ENCODE measurements at regions not wholly inside any gene's neighbourhood (a gene's known extent, or its start where the extent isn't known, plus 50 kb on each side); places are given as distances from the start of the nearest gene placed in this dataset.

- TF ChIP-seq ZBTB4 (CRISPR knock-in tag; IDR thresholded peaks at IDR 0.05) (no peak), HCFC1 (IDR thresholded peaks at IDR 0.05; ENCODE audit: low read length) (no peak)
Measured at GRCh38 chr7:86943447-86943846, 116.0 kb downstream of the ELAPOR2 start (continued).

- Histone ChIP-seq H3K4me3 (no peak overlapping the region), H3K27ac (ENCODE audit: control insufficient read depth, insufficient read depth) (no peak overlapping the region), H3K9me3 (replicated peaks; ENCODE audit: control insufficient read depth, insufficient read depth, low read length) (no peaks in the 10 kb centered on the region), H3K79me2 (ENCODE audit: control insufficient read depth, insufficient read depth, low read length) (no peaks in the 10 kb centered on the region), H3K4me1 (ENCODE audit: control insufficient read depth, insufficient read depth, low read length) (no peaks in the 10 kb centered on the region), H3K27me3 (replicated peaks in 1 of 2; ENCODE audit: control insufficient read depth in 2 of 2, insufficient read depth in 2 of 2, low read length in 1 of 2) (no peaks in the 10 kb centered on the region), H3K4me2 (ENCODE audit: control insufficient read depth, insufficient read depth) (no peak overlapping the region), H4K20me1 (ENCODE audit: control insufficient read depth, insufficient read depth) (no peaks in the 10 kb centered on the region), H3K36me3 (ENCODE audit: control insufficient read depth in 2 of 2, insufficient read depth in 2 of 2, low read length in 1 of 2) (no peaks in the 10 kb centered on the region), H2AFZ (ENCODE audit: control insufficient read depth, low read depth, low read length) (no peak overlapping the region), H3K9ac (ENCODE audit: control insufficient read depth, insufficient read depth, low read length) (no peak overlapping the region)
- TF ChIP-seq POU2F2 (IDR thresholded peaks at IDR 0.05; ENCODE audit: borderline replicate concordance, low read depth, low read length) = no peak
- no peak for TF ChIP-seq PML (IDR thresholded peaks at IDR 0.05; ENCODE audit: low read length)
- TF ChIP-seq ZNF384 (IDR thresholded peaks at IDR 0.05; ENCODE audit: borderline replicate concordance, low read depth, low read length) = no peak
- no peak for TF ChIP-seq ZNF217 (IDR thresholded peaks at IDR 0.05)
- FAIRE-seq (no peak), ATAC-seq (no peak), DNase-seq (ENCODE audit: low read depth, low spot score) (no peak)
- CTCF ChIA-PET = interaction anchor here (0.6 to 3.3 kb wide), 8 partner anchors 9 to 404 kb away, joined by 3 to 23 read pairs (median 6); no protein-coding TSS in a partner anchor
- WGBS (ENCODE audit: insufficient coverage, insufficient replicate concordance, low lambda C conversion rate, missing lambda C conversion rate) = 24% methylated on average over 2 of the region's 2 CpGs
- POLR2A ChIA-PET = no interaction called here
- in situ Hi-C loops (cut with MboI) = loop anchor here (25.0 kb wide), 1 partner anchor 469 kb away; no protein-coding TSS in a partner anchor
- RAD21 ChIA-PET (ENCODE audit: unreplicated experiment) = no interaction called here
- intact Hi-C loops (cut with micrococcal nuclease; ENCODE audit: unreplicated experiment) = no loop called here
- no TSS peak for BruUV-seq (replicated peaks)
- SMC1A ChIA-PET (ENCODE audit: uncharacterized antibody, unreplicated experiment) = interaction anchor here (0.5 to 4.2 kb wide), 8 partner anchors 13 to 293 kb away, joined by 3 to 32 read pairs (median 4); no protein-coding TSS in a partner anchor
Measured at GRCh38 chr7:86942995-86943394, 116.5 kb downstream of the ELAPOR2 start.
